MM.1S (cell line): ENCODE measurements at regions not wholly inside any gene's neighbourhood (a gene's known extent, or its start where the extent isn't known, plus 50 kb on each side); places are given as distances from the start of the nearest gene placed in this dataset.

Experiments used
- DNase-seq: peaks from one replicate; pipeline ENCODE4 v3.0.0-alpha.2; 2015
- H2AFZ ChIP-seq: fragments of 300-600 bp; sonication (generic); 2 replicates; pipeline ENCODE4 v1.6.0; 2016; ENCODE audit warnings: antibody characterized with exemption, low read length
- H3F3A ChIP-seq: fragments of 300-600 bp; sonication (generic); 2 replicates; pipeline ENCODE4 v1.6.1; 2016; ENCODE audit warnings: mild to moderate bottlenecking, antibody characterized with exemption, low read length, moderate library complexity, mixed read lengths; ENCODE audit not compliant: insufficient read depth
- H3K27ac ChIP-seq: fragments of 300-600 bp; sonication (generic); 2 replicates; pipeline ENCODE4 v1.5.1; 2016; ENCODE audit warnings: mild to moderate bottlenecking, low read length
- H3K27me3 ChIP-seq: fragments of 300-600 bp; sonication (generic); replicated peaks from 2 replicates; pipeline ENCODE4 v1.6.0; 2016; ENCODE audit warnings: low read length; ENCODE audit not compliant: insufficient read depth
- H3K36me3 ChIP-seq: fragments of 300-600 bp; sonication (generic); replicated peaks from 2 replicates; pipeline ENCODE4 v1.6.1; 2016; ENCODE audit warnings: mild to moderate bottlenecking, low read length, mixed read lengths; ENCODE audit not compliant: insufficient read depth
- H3K4me1 ChIP-seq: fragments of 300-600 bp; sonication (generic); 2 replicates; pipeline ENCODE4 v1.6.1; 2016; ENCODE audit warnings: low read length, mixed read lengths
- H3K4me2 ChIP-seq: fragments of 300-600 bp; sonication (generic); 2 replicates; pipeline ENCODE4 v1.6.0; 2016; ENCODE audit warnings: low read depth, low read length
- H3K4me3 ChIP-seq: fragments of 300-600 bp; sonication (generic); 2 replicates; pipeline ENCODE4 v1.5.1; 2016; ENCODE audit warnings: low read length, mixed read lengths
- H3K79me2 ChIP-seq: fragments of 300-600 bp; sonication (generic); 2 replicates; pipeline ENCODE4 v1.6.1; 2016; ENCODE audit warnings: mixed run types, low read length, mixed read lengths
- H3K9ac ChIP-seq: fragments of 300-600 bp; sonication (generic); 2 replicates; pipeline ENCODE4 v1.6.1; 2016; ENCODE audit warnings: low read length, mixed read lengths
- H3K9me2 ChIP-seq: fragments of 300-600 bp; sonication (generic); replicated peaks from 2 replicates; pipeline ENCODE4 v1.6.1; 2016; ENCODE audit warnings: mild to moderate bottlenecking, low read length, mixed read lengths; ENCODE audit not compliant: insufficient read depth
- H3K9me3 ChIP-seq: fragments of 300-600 bp; sonication (generic); replicated peaks from 2 replicates; pipeline ENCODE4 v1.6.1; 2016; ENCODE audit warnings: mild to moderate bottlenecking, low read length, mixed read lengths; ENCODE audit not compliant: insufficient read depth
- H4K20me1 ChIP-seq: fragments of 300-600 bp; sonication (generic); 2 replicates; pipeline ENCODE4 v1.6.1; 2016; ENCODE audit warnings: mild to moderate bottlenecking, low read length, moderate library complexity, mixed read lengths; ENCODE audit not compliant: insufficient read depth
- EZH2 ChIP-seq: fragments of 300-600 bp; sonication (generic); optimal IDR thresholded peaks from 2 replicates; pipeline ENCODE3; 2017; ENCODE audit warnings: low read depth, mild to moderate bottlenecking, antibody characterized with exemption, low read length, mixed read lengths
- EZH2phosphoT487 ChIP-seq: fragments of 300-600 bp; sonication (generic); IDR thresholded peaks from 2 replicates; pipeline ENCODE4 v1.6.1; 2018; ENCODE audit warnings: antibody characterized with exemption, low read length
- TF ChIP-seq, protein P1 (sequence below): fragments of 300-600 bp; sonication (generic); IDR thresholded peaks from 2 replicates; pipeline ENCODE4 v1.5.1; 2016; ENCODE audit warnings: antibody characterized with exemption, low read length, mixed read lengths

- H3K27me3 ChIP-seq, result no peaks in the 10 kb centered on the region
- H3K4me1 ChIP-seq, result no peaks in the 10 kb centered on the region
- H3K9ac ChIP-seq, result no peak overlapping the region
- H3K9me3 ChIP-seq, result no peaks in the 10 kb centered on the region
- H3K79me2 ChIP-seq, result no peaks in the 10 kb centered on the region
- H4K20me1 ChIP-seq, result no peaks in the 10 kb centered on the region
- H3K9me2 ChIP-seq, result no peaks in the 10 kb centered on the region
- no peaks in the 10 kb centered on the region for H3K36me3 ChIP-seq
- no peak overlapping the region for H3K4me3 ChIP-seq
- DNase-seq, result no peak
- no peak overlapping the region for H2AFZ ChIP-seq
- H3F3A ChIP-seq, result no peaks in the 10 kb centered on the region
- no peak overlapping the region for H3K4me2 ChIP-seq
- TF ChIP-seq EZH2 (no peak), EZH2phosphoT487 (no peak)
- TF ChIP-seq, protein P1, sequence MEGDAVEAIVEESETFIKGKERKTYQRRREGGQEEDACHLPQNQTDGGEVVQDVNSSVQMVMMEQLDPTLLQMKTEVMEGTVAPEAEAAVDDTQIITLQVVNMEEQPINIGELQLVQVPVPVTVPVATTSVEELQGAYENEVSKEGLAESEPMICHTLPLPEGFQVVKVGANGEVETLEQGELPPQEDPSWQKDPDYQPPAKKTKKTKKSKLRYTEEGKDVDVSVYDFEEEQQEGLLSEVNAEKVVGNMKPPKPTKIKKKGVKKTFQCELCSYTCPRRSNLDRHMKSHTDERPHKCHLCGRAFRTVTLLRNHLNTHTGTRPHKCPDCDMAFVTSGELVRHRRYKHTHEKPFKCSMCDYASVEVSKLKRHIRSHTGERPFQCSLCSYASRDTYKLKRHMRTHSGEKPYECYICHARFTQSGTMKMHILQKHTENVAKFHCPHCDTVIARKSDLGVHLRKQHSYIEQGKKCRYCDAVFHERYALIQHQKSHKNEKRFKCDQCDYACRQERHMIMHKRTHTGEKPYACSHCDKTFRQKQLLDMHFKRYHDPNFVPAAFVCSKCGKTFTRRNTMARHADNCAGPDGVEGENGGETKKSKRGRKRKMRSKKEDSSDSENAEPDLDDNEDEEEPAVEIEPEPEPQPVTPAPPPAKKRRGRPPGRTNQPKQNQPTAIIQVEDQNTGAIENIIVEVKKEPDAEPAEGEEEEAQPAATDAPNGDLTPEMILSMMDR, result no peak
- H3K27ac ChIP-seq, result no peak overlapping the region
Measured at GRCh38 chr9:107906074-107906473, 416.5 kb upstream of the KLF4 start.

GRCh38 chr9:107905308-107906020, 415.9 kb upstream of the KLF4 start:
- no peaks in the 10 kb centered on the region for H3K9me2 ChIP-seq
- no peak overlapping the region for H3K9ac ChIP-seq
- H3F3A ChIP-seq, result no peaks in the 10 kb centered on the region
- H3K79me2 ChIP-seq, result no peaks in the 10 kb centered on the region
- no peak overlapping the region for H2AFZ ChIP-seq
- no peak overlapping the region for H3K27ac ChIP-seq
- H3K4me1 ChIP-seq, result no peaks in the 10 kb centered on the region
- TF ChIP-seq EZH2phosphoT487 (no peak), EZH2 (no peak)
- TF ChIP-seq, protein P1, result no peak
- H3K4me2 ChIP-seq, result no peak overlapping the region
- no peaks in the 10 kb centered on the region for H4K20me1 ChIP-seq
- no peak for DNase-seq
- no peak overlapping the region for H3K4me3 ChIP-seq
- no peaks in the 10 kb centered on the region for H3K27me3 ChIP-seq
- H3K36me3 ChIP-seq, result no peaks in the 10 kb centered on the region
- H3K9me3 ChIP-seq, result no peaks in the 10 kb centered on the region

DNA sequence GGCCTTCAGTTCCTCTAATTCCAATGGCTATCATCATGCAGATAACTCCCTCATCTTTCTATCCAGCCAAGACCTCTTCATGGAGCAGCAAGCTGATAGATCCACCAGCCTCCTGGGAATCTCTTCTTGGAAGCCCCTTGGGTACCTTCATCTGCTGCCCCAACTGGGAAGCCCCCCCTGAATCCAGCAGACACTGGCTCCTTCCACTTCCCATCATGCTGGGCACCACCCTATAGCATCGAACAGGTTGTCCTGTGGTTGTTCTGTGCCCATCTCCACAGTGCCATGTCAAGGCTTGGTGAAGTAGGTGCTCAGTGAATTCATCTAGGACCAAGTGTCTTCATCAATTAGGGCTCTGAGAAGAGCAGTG, 410.4 kb upstream of the KLF4 start:
- Histone ChIP-seq H2AFZ (no peak overlapping the region), H3K4me3 (no peak overlapping the region), H3K9me2 (no peaks in the 10 kb centered on the region), H3F3A (no peaks in the 10 kb centered on the region), H3K9me3 (no peaks in the 10 kb centered on the region), H3K79me2 (no peaks in the 10 kb centered on the region), H3K4me1 (no peaks in the 10 kb centered on the region), H3K27me3 (no peaks in the 10 kb centered on the region), H3K4me2 (no peak overlapping the region), H3K9ac (no peak overlapping the region), H4K20me1 (no peaks in the 10 kb centered on the region), H3K36me3 (no peaks in the 10 kb centered on the region), H3K27ac (no peak overlapping the region)
- no peak for DNase-seq
- TF ChIP-seq, protein P1, result no peak
- TF ChIP-seq EZH2phosphoT487 (no peak), EZH2 (no peak)
